Spleen (tissue), 7 donors: ENCODE measurements at regions not wholly inside any gene's neighbourhood (a gene's known extent, or its start where the extent isn't known, plus 50 kb on each side); places are given as distances from the start of the nearest gene placed in this dataset.

Experiments
- CTCF ChIP-seq, 11 experiments: fragments of 200-600 bp in 7 of 11; fragments of 450-650 bp in 4 of 11; sonication (generic) in 4 of 11; IDR thresholded peaks in 8 of 11; conservative IDR thresholded peaks in 3 of 11; 1 replicate in 7 of 11; 2 replicates in 4 of 11; pipeline versions ENCODE4 v1.4.0 to v1.8.0; 2016 to 2021; ENCODE audit warnings: antibody characterized with exemption in 11 of 11, inconsistent platforms in 4 of 11, mild to moderate bottlenecking in 1 of 11
- POLR2A ChIP-seq, 3 donors: fragments of 450-650 bp; IDR thresholded peaks; one replicate each; pipeline ENCODE4 v1.5.1; 2017; ENCODE audit warnings: antibody characterized with exemption in 3 of 3, mild to moderate bottlenecking in 1 of 3
- donor health status: DM: no; HTN: no; CAD: no; lungs with moderate emphysema.
- donor health status: DM: no; HTN: no; CAD: no.
- donor health status: DM: no; HTN: no; CAD: no.

- TF ChIP-seq POLR2A (IDR thresholded peaks at IDR 0.05) (no peak), CTCF (IDR thresholded peaks at IDR 0.05 in 8 of 11, conservative IDR thresholded peaks at IDR 0.05 in 3 of 11) (no peak)
Observed at GRCh38 chr18:7457262-7457661, 109.9 kb upstream of the PTPRM start.
